ENCODE measurements at regions not wholly inside any gene's neighbourhood (a gene's known extent, or its start where the extent isn't known, plus 50 kb on each side); places are given as distances from the start of the nearest gene placed in this dataset.
A peak's percentile ranks its signal among the peaks of the same experiment; 100 is the strongest.

GRCh38 chr1:57803586-57803985, 379.7 kb upstream of the DAB1 start:
- TF ChIP-seq CTCF (IDR thresholded peaks at IDR 0.05; ENCODE audit: low read length, missing control alignments): no peak
- no peak for DNase-seq (ENCODE audit: low read depth)
- no peak overlapping the region for H3K4me3 ChIP-seq (replicated peaks; ENCODE audit: low read depth, low read length)

GRCh38 chr1:57800376-57800775, 376.5 kb upstream of the DAB1 start:
- no peak overlapping the region for H3K4me3 ChIP-seq (replicated peaks; ENCODE audit: low read depth, low read length)
- DNase-seq (ENCODE audit: low read depth): no peak
- no peak for TF ChIP-seq CTCF (IDR thresholded peaks at IDR 0.05; ENCODE audit: low read length, missing control alignments)

- no peak for TF ChIP-seq CTCF (IDR thresholded peaks at IDR 0.05; ENCODE audit: low read length, missing control alignments)
- H3K4me3 ChIP-seq (replicated peaks; ENCODE audit: low read depth, low read length): no peak overlapping the region
- no peak for DNase-seq (ENCODE audit: low read depth)
These were observed 375.7 kb upstream of the DAB1 start for GRCh38 chr1:57799490-57800115.

GRCh38 chr1:57798543-57798942, 374.7 kb upstream of the DAB1 start:
- no peak overlapping the region for H3K4me3 ChIP-seq (replicated peaks; ENCODE audit: low read depth, low read length)
- TF ChIP-seq CTCF (IDR thresholded peaks at IDR 0.05; ENCODE audit: low read length, missing control alignments): no peak
- DNase-seq (ENCODE audit: low read depth): no peak

- DNase-seq (ENCODE audit: low read depth): no peak
- TF ChIP-seq CTCF (IDR thresholded peaks at IDR 0.05; ENCODE audit: low read length, missing control alignments): no peak
- H3K4me3 ChIP-seq (replicated peaks; ENCODE audit: low read depth, low read length): no peak overlapping the region
These were observed 373.2 kb upstream of the DAB1 start for GRCh38 chr1:57797084-57797483.

GRCh38 chr1:57796616-57797015, 372.8 kb upstream of the DAB1 start:
- peak; percentile 13 for DNase-seq (ENCODE audit: low read depth)
- no peak overlapping the region for H3K4me3 ChIP-seq (replicated peaks; ENCODE audit: low read depth, low read length)
- TF ChIP-seq CTCF (IDR thresholded peaks at IDR 0.05; ENCODE audit: low read length, missing control alignments): no peak

GRCh38 chr1:57795886-57796285, 372.0 kb upstream of the DAB1 start:
- DNase-seq (ENCODE audit: low read depth): no peak
- no peak overlapping the region for H3K4me3 ChIP-seq (replicated peaks; ENCODE audit: low read depth, low read length)
- TF ChIP-seq CTCF (IDR thresholded peaks at IDR 0.05; ENCODE audit: low read length, missing control alignments): no peak
